Activated T-helper 9 cell treated with anti-CD3 and anti-CD28 coated beads, Interleukin-2, amount 50 U/mL, for 16 hours (primary cell): ENCODE measurements at regions not wholly inside any gene's neighbourhood (a gene's known extent, or its start where the extent isn't known, plus 50 kb on each side); places are given as distances from the start of the nearest gene placed in this dataset.
"Not testable (repeated sequence)": the region's sequence is repeated elsewhere in the genome, so short reads cannot be mapped to it uniquely, and the experiment has no call there.

ENCODE experiments used
- DNase-seq: peaks from one replicate; pipeline ENCODE4 v3.0.0-alpha.2; 2020; ENCODE audit warnings: low read depth

DNA sequence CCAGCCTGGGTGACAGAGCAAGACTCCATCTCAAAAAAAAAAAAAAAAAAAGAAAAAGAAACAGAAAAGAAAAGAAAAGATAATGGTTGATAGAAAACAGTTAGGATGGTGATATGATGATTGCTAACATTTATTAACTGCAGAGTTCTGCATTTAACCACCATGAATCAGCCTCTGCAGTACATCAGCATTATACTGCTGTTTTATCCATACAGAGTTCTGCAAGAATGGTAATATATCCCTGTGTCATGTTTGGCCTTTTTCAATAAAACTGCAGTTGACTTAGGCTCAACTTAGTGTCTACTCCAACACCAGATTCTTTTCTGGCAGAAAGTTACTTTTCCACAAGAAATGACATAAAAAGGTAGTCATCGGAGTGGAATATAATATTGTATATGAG, 62.6 kb downstream of the DUSP6 start:
- no peak for DNase-seq

DNA sequence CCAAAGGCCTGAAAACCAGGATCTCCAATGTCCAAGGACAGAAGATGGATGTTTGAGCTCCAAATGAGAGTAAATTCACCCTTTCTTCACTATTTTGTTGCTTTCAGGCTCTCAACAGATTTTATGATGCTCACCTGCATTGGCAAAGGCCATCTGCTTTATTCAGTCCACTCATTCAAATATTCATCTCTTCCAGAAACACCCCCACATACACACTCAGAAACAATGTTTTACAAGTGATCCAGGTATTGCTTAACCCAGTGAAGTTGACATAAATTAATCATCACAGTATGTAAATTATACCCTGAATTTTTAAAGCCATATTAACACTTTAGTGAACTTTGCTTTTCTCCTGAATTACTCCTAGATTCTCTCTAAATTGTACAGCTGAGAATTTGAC, 63.3 kb downstream of the DUSP6 start:
- no peak for DNase-seq

DNA sequence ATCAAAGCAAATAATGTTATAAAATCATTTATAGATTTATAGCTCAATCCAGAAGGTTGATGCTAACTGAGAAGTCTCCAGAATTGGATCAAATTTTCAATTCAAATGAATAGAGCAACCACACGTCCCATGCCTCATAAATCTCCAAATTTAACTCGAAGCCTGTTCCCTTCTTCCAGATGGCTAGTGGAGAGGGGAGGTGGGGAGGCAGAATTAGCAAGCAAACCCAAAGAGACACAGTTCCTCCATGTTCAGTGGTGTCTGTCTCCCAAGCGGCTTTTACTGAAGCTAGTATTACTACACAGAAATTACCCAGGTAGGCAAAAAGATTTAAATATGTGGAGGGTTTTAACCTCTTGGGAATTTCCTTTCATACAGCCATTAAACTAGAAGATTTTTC, 65.8 kb downstream of the DUSP6 start:
- no peak for DNase-seq

DNA sequence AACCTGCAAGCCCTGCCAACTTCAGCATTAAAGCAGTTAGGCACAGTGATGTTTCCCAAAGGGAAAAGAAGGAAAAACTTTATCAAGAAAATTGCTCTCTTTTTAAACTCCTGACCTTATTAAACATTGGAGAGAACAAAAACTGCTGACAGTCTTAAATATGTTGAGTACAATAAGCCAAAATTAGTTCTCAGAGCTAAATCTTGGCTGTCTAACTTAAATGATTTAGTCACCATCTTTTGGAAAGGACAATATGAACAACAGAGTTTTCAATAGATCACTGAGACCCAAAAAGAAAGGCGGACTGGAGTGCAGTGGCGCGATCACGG, 70.8 kb downstream of the DUSP6 start:
- no peak for DNase-seq

DNA sequence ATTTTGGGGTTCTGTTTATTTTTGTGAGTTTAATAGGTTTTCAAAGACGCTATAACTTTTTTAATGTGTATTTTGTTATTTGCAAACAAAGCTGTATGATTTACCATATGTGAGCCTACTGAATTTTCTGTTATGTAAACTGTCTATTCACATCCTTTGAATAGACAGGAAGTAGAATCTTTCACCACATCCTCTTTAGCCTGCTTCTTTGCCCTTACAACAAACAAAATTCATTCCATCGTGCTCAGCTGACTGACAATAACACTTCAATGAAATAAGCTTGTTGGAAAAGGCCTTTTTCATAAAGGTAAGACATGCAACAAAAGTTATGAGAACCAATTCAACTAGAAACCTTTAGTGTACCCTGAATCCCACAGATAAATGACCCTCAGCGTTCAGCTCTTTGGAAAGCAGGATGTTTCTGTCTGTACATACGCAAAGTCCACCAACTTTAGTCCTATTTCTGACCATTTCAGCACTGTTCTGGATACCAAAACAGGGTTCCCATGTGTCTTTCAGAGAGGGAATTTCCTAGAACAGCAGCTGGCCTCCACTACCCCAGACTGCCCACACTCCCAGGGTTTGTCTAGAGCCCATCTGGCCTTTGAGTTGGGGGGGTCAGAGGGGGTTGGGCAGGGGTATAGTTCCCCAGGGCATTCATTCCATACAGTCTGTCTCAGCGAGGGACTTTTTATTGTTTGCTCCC, 71.3 kb downstream of the DUSP6 start:
- no peak for DNase-seq

DNA sequence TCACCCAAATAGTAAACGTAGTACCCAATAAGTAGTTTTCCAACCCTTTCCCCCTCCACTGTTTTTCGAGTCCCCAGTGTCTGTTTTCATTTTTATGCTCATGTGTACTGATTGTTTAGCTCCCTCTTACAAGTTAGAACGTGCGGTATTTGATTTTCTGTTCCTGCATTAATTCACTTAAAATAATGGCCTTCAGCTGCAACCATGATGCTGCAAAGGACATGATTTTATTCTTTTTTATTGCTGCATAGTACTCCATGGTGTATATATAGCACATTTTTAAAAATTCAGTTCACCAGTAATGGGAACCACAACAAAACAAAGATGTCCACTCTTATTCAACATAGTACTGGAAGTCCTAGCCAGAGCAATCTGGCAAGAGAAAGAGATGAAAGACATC, 72.8 kb downstream of the DUSP6 start:
- DNase-seq: no peak

DNA sequence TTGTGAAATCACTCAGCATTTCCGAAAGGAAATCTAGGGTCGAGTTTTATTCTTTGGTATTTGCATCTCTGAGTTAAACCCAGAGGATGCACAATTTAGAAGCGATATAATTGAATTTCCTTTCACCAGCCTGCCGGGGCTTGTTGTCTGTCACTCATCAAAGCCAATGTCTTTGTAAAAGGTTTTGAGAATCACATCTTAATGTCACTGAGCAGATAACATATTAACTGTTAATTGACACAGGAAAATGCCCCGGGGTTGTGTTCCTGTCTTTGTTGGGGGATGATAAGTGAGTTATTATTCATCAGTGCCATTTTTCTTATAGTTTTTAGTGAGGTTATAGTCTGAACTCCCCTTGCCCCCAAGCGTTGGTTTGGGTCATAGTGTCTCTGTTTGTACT, 73.4 kb downstream of the DUSP6 start:
- no peak for DNase-seq

DNA sequence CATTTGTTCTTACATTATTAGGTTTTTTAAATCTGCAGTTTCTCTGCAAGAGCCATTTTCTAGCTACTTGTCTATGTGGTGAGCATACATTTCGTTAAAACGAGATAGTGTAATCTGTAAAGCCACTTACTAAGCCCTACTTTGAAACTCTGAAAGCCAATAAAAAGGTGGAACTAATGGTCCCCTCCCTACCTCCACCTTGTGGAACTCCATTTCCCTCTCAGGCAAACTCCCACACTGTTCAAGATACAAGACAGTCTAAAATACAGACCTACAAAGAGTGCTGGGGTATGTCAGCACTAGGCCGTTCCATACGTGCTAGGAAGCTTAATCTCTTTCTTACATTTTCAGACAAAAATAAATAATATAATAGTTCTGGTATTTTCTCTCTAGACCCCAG, 74.1 kb downstream of the DUSP6 start:
- DNase-seq: no peak

DNA sequence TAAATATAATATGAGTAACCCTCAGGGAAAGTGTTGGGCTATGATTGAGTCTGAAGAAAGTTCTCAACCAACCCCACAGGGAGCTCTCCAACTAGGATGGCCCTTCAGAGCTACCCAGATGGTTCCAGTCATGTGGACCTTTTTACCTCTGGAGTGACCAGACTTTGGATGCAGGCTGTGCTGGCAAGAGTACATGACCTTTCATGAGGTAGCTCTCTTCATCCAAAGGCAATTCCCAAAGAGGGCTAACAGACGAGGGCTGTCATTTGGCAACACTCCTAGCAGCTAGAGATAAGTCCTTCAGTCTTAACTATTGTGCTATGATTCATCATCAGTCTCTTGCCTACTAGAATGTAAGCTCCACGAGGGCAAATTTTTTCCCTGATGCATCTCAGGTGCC, 75.4 kb downstream of the DUSP6 start:
- no peak for DNase-seq

DNA sequence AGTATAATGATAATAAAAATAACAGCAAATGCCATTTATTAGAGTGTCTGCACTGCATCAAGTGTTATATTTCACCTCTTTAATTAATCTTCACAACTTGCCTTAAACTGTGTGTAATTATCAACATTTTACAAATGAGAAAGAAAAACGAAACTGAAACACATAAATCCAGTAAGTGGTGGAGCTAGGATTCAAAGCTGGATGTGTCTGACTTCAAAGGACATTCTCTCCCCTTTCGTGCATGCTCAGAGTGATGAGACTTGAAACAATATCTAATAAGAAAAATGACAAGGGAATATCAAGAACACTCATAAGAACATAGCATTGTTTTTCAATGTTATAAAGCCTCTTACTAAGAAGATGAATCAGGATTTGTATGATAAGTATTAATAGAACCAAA, 78.8 kb downstream of the DUSP6 start:
- DNase-seq: no peak

DNA sequence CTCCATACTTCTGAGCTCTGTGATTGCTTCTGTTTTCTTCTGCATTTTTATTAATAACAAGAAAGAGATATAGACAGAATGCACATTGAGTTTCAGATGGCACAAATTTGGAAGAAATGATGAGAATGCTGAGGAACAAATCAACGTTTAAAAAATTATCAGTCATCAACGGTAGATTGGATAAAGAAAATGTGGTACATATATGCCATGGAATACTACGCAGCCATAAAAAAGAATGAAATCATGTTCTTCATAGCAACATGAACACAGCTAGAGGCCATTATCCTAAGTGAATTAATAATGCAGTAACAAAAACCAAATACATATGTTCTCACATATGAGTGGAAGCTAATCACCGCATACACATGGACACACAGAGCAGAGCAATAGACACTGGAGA, 81.8 kb downstream of the DUSP6 start:
- no peak for DNase-seq

DNA sequence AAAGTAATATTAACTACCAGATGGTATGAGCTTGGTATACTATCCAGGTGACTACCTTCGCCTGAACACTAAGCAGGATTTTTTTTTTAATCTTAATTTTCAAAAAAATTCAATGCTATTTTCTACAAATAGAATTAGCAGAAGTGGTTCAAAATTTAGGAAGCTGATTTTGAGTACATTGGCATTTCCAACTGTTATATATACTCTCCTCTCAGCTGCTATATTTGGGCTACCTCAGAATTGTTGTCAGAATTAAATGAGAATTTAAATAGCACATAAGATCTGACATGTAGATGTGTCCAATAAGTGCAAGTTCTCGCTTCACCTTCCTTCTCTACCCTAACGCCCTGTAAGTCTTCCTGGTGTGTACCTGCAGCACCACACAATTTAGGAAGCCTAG, 83.1 kb downstream of the DUSP6 start:
- DNase-seq: no peak

DNA sequence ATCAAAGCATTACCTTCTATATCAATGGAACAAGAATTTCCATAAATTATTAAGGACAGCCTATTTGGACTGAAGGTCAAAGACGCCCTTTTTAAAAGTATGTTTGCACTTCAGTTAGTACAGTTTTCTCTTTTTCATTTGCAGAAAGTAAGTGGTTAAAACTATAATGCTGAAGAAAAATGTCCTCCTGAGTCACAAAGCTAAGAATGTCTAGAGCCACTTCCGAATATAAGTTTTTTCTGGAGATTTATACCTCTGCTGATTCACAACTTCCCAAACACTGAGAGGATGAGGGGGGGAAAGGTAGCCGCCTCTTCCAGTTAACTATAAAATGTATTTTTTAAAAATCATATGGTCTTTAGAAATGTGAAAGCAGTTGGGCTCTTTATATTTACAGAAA, 84.9 kb downstream of the DUSP6 start:
- no peak for DNase-seq

DNA sequence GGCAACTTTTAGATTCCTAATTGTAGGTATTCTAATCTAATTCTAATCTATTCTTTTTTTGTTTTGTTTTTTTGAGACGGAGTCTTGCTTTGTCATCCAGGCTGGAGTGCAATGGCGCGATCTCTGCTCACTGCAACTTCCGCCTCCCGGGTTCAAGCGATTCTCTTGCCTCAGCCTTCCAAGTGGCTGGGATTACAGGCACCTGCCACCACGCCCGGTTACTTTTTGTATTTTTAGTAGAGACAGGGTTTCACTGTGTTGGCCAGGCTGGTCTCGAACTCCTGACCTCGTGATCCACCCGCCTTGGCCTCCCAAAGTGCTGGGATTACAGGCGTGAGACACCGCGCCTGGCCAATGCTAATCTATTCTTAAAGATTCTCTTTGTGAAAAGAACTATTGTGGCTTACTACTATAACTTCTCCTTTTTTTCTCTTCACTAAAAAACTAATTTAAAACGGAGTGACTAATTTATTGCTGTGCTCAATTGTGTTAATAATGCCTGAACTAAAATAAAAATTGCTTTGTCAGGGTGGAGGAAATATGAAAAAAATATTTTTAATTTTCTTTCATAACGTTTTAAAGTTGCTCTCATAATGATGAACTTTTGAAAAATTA, 85.6 kb downstream of the DUSP6 start:
- DNase-seq: not testable (repeated sequence)

DNA sequence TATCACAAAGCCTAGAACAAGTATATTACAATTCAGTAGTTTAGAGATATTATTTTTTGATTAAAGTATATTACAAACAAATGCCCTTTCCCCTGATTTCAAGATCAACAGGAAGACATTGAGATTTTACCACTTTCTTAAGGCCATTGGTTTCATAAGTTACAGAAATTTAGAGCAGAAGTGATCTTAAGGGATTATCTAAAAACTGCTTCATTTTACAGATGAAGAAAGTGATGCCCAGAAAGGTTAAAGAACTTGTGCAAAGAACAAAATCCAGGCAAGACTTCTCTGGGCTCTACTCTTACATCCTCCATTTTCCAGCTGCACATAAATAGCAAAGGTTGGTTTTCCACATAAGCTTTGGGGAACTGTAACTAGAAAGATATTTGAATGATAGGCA, 87.5 kb downstream of the DUSP6 start:
- no peak for DNase-seq

DNA sequence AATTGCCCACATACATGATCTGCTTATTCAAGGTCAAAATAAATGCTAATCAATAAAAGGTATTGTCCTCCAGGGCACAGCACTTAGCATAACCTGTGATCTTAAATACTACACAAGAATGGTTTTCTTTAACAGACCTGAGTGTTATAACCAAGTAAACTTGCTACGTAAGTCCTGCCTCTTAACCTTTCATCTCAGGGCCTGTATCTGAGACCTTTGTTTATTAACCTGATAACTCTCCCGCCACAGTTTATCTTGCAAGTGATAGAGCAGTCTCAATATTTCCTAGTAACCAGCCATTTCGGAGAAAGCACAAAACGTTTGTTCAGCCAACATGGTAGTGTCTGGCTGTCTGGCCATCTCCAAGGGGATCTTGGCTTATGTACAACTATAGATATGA, 88.4 kb downstream of the DUSP6 start:
- DNase-seq: no peak

DNA sequence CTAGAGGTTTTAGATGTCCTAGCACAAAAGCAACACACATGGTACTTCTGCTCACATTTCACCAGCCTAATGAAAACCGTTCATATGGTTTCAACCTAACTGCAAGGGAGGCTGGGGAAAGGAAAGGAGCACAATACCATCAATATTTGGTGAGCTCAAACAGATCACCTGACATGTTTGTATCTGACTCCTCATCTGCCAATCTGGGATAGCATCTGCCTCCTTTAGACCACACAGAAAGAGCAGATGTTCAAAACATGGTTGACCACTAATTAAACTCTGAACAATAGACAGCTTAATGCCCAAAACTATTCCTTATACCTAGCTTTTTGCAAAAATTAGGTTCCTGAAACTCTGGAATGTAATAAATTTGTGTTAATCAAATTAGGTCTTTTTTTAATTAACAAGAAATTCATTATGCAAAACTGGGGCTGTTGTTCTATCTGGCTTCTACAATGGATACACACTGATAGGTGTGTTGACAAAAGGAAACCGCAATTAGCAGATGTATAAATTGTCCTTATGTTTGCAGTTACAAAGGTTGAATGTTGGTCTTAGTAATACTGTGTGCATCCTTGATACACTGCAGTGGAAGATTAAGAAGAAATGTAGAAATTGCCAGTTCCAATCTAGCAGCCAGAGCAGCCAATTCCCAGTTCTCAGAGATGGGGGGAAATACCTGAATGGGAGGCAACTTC, 89.3 kb downstream of the DUSP6 start:
- DNase-seq: no peak

DNA sequence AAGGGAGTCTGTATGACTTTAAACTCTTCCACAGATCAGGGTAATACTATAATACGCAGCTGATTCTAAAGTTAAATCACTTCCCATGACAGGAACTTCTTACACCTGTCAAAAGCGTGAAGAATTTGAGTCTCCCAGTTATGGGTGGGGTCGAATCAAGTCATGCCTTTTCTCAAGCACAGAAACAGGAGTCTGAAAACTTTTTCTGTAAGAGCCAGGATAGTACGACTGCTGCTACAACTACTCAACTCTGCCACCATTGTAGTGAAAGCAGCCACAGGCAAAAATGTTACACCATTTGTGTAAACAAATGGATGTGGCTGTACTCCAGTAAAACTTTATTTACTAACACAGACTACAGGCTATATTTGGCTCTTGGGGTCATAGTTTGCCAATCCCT, 90.3 kb downstream of the DUSP6 start:
- no peak for DNase-seq

DNA sequence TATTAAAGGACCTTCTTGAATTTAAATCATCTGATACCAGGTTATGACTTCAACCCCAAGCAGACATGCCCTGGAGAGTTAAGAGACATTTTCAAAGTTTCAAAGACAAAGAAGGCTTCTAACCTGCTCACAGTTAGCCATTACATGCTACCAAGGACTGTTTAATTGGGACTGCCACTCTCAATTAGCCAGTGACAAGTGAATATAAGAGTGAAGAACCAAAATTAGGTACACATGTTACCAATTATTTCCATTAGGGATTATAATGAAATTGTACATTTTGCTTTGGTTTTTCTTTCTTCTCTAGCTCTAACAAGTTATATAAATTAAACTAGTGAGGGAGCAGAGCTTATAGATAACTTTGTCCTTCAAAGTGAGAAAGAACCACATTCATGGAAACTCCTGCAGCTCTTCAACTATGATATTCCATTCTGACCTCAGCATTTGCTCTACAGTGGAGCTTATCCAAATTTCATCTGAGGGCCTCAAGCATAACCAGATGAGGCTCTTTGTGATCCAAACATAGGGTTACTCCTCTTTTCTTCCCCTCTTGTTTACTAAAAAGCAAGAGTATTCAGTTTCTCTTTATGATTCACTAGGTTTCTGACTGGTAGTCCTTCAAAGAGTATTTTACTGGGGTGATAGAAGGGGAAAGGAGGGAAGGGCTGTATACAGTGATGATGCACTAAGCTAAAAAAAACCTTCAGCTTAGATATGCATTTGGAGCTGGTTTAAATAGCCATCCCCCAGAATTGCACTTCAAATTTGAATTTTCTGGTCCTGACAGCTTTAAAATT, 91.3 kb downstream of the DUSP6 start:
- no peak for DNase-seq

DNA sequence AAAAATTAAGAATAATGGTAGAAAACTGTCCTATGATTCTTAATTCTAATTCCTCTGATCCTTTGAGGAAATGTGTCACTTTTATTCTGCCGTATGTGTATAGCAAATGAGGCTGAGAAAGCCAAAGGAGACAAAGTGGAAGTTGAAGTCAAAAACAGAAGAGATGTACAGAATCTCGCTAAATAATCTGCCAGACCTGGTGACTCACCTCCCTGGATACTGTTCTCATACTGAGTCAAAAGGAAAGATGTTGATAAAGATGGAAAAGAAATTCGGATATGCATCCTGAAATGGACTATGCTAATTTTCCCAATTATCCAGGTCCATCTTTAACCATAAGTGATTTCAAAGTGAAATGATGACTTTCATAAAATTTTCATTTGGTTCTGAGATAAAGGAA, 92.5 kb downstream of the DUSP6 start:
- no peak for DNase-seq

DNA sequence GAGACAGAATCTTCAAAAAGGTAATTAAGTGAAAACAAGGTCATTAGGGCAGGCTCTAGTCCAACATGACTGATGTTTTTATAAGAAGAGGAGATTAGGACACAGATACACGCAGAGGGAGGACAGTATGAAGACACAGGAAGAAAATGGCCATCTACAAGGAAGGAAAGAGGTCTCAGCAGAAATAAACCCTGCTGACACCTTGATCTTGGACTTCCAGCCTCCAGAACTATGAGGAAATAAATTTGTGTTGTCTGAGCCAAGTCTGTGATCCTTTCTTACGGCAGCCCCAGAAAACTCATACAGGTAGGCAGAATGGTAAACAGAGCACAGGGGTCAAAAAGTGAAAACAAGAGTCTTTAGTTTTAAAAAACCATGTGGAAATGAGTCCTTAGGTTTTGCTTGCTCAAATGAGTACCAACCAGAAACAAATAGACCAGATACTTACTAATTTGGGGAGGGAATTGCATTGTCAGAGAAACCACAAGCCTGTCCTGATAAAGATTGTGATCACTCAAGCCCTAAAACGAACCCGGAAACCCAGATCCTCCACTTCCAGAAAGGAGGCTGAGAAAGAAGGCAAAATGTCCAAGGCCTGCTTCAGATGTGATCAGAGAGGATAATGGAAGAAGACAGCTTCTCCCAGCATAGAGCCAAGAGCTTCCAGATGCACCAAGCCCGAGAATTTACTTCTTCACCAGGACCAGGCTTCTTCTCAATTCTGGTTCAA, 93.9 kb downstream of the DUSP6 start:
- no peak for DNase-seq

DNA sequence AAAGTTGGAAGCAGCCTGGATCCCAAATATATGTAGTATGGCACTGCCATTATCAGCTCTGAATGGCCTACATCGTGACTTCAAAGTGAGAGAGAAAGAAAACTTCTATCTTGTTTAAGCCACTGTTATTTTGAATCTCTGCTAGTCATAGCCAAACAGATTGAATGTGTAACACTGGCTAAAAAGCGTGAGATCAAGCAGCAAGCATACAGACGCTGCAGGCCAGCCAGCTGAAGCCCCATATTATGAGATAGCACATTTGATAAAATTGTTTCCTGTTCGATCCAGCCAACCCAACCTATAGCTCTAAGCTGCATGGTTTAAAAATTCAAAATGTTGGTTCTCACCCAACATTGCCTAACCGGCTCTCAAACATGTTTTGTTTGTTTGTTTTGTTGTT, 95.0 kb downstream of the DUSP6 start:
- no peak for DNase-seq
